WTC11 (cell line): ENCODE measurements at regions not wholly inside any gene's neighbourhood (a gene's known extent, or its start where the extent isn't known, plus 50 kb on each side); places are given as distances from the start of the nearest gene placed in this dataset.

Experiments
- ATAC-seq: fragments of 200-7000 bp; cut with Tn5 transposase; 2 replicates; pipeline ENCODE4 v1.10.0; 2021; ENCODE audit warnings: mild to moderate bottlenecking, moderate library complexity
- CTCF ChIA-PET: fragments of 300-600 bp; sonication (Branson Sonifier 250); formaldehyde crosslinking; loops from one replicate; lab custom pipeline; 2021; ENCODE audit warnings: antibody characterized with exemption; lab: Charles Lee
- POLR2A ChIA-PET: fragments of 350-600 bp; sonication (Branson Sonifier 250); formaldehyde crosslinking; loops from one replicate; lab custom pipeline; 2021; ENCODE audit warnings: antibody characterized with exemption; lab: Charles Lee
- DNase-seq: peaks from one replicate; pipeline ENCODE4 v3.0.0; 2021; ENCODE audit warnings: low spot score
- H3K27ac Mint-ChIP-seq: 2 replicates; pipeline ENCODE4 v1.8.0; 2021; ENCODE audit warnings: mixed read lengths
- H3K27me3 Mint-ChIP-seq: 2 replicates; pipeline ENCODE4 v1.8.0; 2021; ENCODE audit warnings: low read depth, mild to moderate bottlenecking, moderate library complexity, mixed read lengths
- H3K36me3 Mint-ChIP-seq: 2 replicates; pipeline ENCODE4 v1.8.0; 2021; ENCODE audit warnings: mixed read lengths
- H3K4me1 Mint-ChIP-seq: 2 replicates; pipeline ENCODE4 v1.8.0; 2022; ENCODE audit warnings: mixed read lengths
- H3K4me3 Mint-ChIP-seq: 2 replicates; pipeline ENCODE4 v1.8.0; 2021; ENCODE audit warnings: mild to moderate bottlenecking, moderate library complexity, mixed read lengths
- H3K9me3 Mint-ChIP-seq: 2 replicates; pipeline ENCODE4 v1.8.0; 2021; ENCODE audit warnings: mixed read lengths
- CREB1 ChIP-seq: sonication (generic); formaldehyde crosslinking; IDR thresholded peaks from 2 replicates; pipeline ENCODE4 v1.8.0; 2023; ENCODE audit warnings: mild to moderate bottlenecking, missing genetic modification reagents
- FOXP1 ChIP-seq: sonication (generic); formaldehyde crosslinking; IDR thresholded peaks from 2 replicates; pipeline ENCODE4 v1.8.0; 2022; ENCODE audit warnings: missing genetic modification reagents, mild to moderate bottlenecking, moderate library complexity, borderline replicate concordance
- GABPB1 ChIP-seq: sonication (generic); formaldehyde crosslinking; IDR thresholded peaks from 2 replicates; pipeline ENCODE4 v1.8.1; 2023; ENCODE audit warnings: mild to moderate bottlenecking, missing genetic modification reagents
- GTF2I ChIP-seq: fragments of 250-450 bp; sonication (Bioruptor Pico); conservative IDR thresholded peaks from 2 replicates; pipeline ENCODE4 v1.4.0; 2021; ENCODE audit warnings: mild to moderate bottlenecking
- IRF2 ChIP-seq: sonication (generic); formaldehyde crosslinking; IDR thresholded peaks from 2 replicates; pipeline ENCODE4 v1.8.0; 2022; ENCODE audit warnings: low read depth, missing genetic modification reagents, borderline replicate concordance
- NFYB ChIP-seq: sonication (generic); formaldehyde crosslinking; conservative IDR thresholded peaks from 2 replicates; pipeline ENCODE4 v1.8.0; 2022; ENCODE audit warnings: low read depth, missing genetic modification reagents
- SMAD3 ChIP-seq: sonication (generic); formaldehyde crosslinking; IDR thresholded peaks from 2 replicates; pipeline ENCODE4 v1.8.0; 2022; ENCODE audit warnings: missing genetic modification reagents, mild to moderate bottlenecking, borderline replicate concordance
- SMAD4 ChIP-seq: sonication (generic); formaldehyde crosslinking; IDR thresholded peaks from 2 replicates; pipeline ENCODE4 v1.8.0; 2022; ENCODE audit warnings: mild to moderate bottlenecking, missing genetic modification reagents
- TEAD1 ChIP-seq: sonication (generic); formaldehyde crosslinking; IDR thresholded peaks from 2 replicates; pipeline ENCODE4 v1.8.0; 2022; ENCODE audit warnings: mild to moderate bottlenecking, missing genetic modification reagents
- TP53 ChIP-seq: sonication (generic); formaldehyde crosslinking; IDR thresholded peaks from 2 replicates; pipeline ENCODE4 v1.8.1; 2023; ENCODE audit warnings: mild to moderate bottlenecking, missing genetic modification reagents
- ZBTB21 ChIP-seq: sonication (generic); formaldehyde crosslinking; IDR thresholded peaks from 2 replicates; pipeline ENCODE4 v1.8.1; 2023; ENCODE audit warnings: mild to moderate bottlenecking, missing genetic modification reagents, borderline replicate concordance
- ZNF219 ChIP-seq: sonication (generic); formaldehyde crosslinking; IDR thresholded peaks from 2 replicates; pipeline ENCODE4 v1.8.0; 2023; ENCODE audit warnings: missing genetic modification reagents, mild to moderate bottlenecking, borderline replicate concordance
- ZNF396 ChIP-seq: fragments of 250-450 bp; sonication (Bioruptor Pico); IDR thresholded peaks from 2 replicates; pipeline ENCODE4 v1.8.0; 2021; ENCODE audit warnings: mild to moderate bottlenecking, moderate library complexity, borderline replicate concordance
- TF ChIP-seq, protein P1 (sequence below): sonication (generic); formaldehyde crosslinking; IDR thresholded peaks from 2 replicates; pipeline ENCODE4 v1.8.1; 2023; ENCODE audit warnings: mild to moderate bottlenecking, moderate library complexity, missing genetic modification reagents
- TF ChIP-seq, protein P2 (sequence below): fragments of 250-450 bp; sonication (Bioruptor Pico); IDR thresholded peaks from 2 replicates; pipeline ENCODE4 v1.9.0; 2021; ENCODE audit warnings: mild to moderate bottlenecking, borderline replicate concordance
- TF ChIP-seq, protein P3 (sequence below): sonication (generic); formaldehyde crosslinking; IDR thresholded peaks from 2 replicates; pipeline ENCODE4 v1.8.0; 2022; ENCODE audit warnings: missing genetic modification reagents
- TF ChIP-seq, protein P4 (sequence below): fragments of 250-450 bp; sonication (Bioruptor Pico); IDR thresholded peaks from 2 replicates; pipeline ENCODE4 v1.9.0; 2021; ENCODE audit warnings: mild to moderate bottlenecking
- TF ChIP-seq, protein P5 (sequence below): fragments of 250-450 bp; sonication (Bioruptor Pico); IDR thresholded peaks from 2 replicates; pipeline ENCODE4 v1.9.0; 2021; ENCODE audit warnings: moderate library complexity, mild to moderate bottlenecking, inconsistent platforms, borderline replicate concordance
- TF ChIP-seq, protein P6 (sequence below): sonication (generic); formaldehyde crosslinking; IDR thresholded peaks from 2 replicates; pipeline ENCODE4 v1.8.0; 2023; ENCODE audit warnings: missing genetic modification reagents, mild to moderate bottlenecking, borderline replicate concordance
- TF ChIP-seq, protein P7 (sequence below): sonication (generic); formaldehyde crosslinking; IDR thresholded peaks from 2 replicates; pipeline ENCODE4 v1.8.0; 2022; ENCODE audit warnings: mild to moderate bottlenecking, missing genetic modification reagents

DNA sequence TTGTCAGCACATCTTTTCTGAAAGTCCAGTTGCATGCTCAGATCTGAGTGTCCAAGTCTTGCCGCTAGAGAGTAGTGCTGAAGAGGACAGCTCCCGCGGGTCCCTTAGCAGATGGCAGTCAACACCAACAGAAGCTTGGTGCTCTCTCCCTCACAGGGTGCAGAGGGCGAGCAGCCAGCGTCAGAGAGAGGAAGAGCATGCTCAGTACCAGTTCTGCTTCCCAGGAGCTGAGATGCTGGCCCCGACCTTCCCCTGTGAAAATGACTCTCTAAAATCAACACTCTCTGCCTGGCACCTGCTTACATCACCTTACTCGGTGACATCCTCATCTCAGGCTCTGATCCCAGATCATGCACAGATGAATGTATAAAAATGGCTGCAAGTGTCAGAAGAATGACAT lies 86.0 kb upstream of the TWIST2 start:
- H3K9me3 Mint-ChIP-seq = no peaks in the 10 kb centered on the region
- no peak overlapping the region for H3K4me3 Mint-ChIP-seq
- ATAC-seq = peak; percentile 81
- no peaks in the 10 kb centered on the region for H3K36me3 Mint-ChIP-seq
- no peak overlapping the region for H3K27ac Mint-ChIP-seq
- CTCF ChIA-PET = interaction anchor here (1.1 kb wide), 1 partner anchor 23 kb away, joined by 3 read pairs; no protein-coding TSS in a partner anchor
- H3K27me3 Mint-ChIP-seq = peaks cover 2% of the 10 kb centered on the region; the same call in 1 of the 2 replicates
- TF ChIP-seq, protein P1, sequence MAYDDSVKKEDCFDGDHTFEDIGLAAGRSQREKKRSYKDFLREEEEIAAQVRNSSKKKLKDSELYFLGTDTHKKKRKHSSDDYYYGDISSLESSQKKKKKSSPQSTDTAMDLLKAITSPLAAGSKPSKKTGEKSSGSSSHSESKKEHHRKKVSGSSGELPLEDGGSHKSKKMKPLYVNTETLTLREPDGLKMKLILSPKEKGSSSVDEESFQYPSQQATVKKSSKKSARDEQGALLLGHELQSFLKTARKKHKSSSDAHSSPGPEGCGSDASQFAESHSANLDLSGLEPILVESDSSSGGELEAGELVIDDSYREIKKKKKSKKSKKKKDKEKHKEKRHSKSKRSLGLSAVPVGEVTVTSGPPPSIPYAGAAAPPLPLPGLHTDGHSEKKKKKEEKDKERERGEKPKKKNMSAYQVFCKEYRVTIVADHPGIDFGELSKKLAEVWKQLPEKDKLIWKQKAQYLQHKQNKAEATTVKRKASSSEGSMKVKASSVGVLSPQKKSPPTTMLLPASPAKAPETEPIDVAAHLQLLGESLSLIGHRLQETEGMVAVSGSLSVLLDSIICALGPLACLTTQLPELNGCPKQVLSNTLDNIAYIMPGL = no peak
- TF ChIP-seq, protein P2, sequence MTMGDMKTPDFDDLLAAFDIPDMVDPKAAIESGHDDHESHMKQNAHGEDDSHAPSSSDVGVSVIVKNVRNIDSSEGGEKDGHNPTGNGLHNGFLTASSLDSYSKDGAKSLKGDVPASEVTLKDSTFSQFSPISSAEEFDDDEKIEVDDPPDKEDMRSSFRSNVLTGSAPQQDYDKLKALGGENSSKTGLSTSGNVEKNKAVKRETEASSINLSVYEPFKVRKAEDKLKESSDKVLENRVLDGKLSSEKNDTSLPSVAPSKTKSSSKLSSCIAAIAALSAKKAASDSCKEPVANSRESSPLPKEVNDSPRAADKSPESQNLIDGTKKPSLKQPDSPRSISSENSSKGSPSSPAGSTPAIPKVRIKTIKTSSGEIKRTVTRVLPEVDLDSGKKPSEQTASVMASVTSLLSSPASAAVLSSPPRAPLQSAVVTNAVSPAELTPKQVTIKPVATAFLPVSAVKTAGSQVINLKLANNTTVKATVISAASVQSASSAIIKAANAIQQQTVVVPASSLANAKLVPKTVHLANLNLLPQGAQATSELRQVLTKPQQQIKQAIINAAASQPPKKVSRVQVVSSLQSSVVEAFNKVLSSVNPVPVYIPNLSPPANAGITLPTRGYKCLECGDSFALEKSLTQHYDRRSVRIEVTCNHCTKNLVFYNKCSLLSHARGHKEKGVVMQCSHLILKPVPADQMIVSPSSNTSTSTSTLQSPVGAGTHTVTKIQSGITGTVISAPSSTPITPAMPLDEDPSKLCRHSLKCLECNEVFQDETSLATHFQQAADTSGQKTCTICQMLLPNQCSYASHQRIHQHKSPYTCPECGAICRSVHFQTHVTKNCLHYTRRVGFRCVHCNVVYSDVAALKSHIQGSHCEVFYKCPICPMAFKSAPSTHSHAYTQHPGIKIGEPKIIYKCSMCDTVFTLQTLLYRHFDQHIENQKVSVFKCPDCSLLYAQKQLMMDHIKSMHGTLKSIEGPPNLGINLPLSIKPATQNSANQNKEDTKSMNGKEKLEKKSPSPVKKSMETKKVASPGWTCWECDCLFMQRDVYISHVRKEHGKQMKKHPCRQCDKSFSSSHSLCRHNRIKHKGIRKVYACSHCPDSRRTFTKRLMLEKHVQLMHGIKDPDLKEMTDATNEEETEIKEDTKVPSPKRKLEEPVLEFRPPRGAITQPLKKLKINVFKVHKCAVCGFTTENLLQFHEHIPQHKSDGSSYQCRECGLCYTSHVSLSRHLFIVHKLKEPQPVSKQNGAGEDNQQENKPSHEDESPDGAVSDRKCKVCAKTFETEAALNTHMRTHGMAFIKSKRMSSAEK (CRISPR knock-in tag) = no peak
- TF ChIP-seq GTF2I (CRISPR knock-in tag) (no peak), TP53 (no peak), CREB1 (CRISPR knock-in tag) (no peak), ZNF219 (CRISPR knock-in tag) (no peak), ZBTB21 (CRISPR knock-in tag) (no peak), ZNF396 (CRISPR knock-in tag) (no peak), SMAD3 (no peak), NFYB (CRISPR knock-in tag) (no peak)
- TF ChIP-seq, protein P3, sequence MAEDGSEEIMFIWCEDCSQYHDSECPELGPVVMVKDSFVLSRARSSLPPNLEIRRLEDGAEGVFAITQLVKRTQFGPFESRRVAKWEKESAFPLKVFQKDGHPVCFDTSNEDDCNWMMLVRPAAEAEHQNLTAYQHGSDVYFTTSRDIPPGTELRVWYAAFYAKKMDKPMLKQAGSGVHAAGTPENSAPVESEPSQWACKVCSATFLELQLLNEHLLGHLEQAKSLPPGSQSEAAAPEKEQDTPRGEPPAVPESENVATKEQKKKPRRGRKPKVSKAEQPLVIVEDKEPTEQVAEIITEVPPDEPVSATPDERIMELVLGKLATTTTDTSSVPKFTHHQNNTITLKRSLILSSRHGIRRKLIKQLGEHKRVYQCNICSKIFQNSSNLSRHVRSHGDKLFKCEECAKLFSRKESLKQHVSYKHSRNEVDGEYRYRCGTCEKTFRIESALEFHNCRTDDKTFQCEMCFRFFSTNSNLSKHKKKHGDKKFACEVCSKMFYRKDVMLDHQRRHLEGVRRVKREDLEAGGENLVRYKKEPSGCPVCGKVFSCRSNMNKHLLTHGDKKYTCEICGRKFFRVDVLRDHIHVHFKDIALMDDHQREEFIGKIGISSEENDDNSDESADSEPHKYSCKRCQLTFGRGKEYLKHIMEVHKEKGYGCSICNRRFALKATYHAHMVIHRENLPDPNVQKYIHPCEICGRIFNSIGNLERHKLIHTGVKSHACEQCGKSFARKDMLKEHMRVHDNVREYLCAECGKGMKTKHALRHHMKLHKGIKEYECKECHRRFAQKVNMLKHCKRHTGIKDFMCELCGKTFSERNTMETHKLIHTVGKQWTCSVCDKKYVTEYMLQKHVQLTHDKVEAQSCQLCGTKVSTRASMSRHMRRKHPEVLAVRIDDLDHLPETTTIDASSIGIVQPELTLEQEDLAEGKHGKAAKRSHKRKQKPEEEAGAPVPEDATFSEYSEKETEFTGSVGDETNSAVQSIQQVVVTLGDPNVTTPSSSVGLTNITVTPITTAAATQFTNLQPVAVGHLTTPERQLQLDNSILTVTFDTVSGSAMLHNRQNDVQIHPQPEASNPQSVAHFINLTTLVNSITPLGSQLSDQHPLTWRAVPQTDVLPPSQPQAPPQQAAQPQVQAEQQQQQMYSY (CRISPR knock-in tag) = no peak
- TF ChIP-seq, protein P4, sequence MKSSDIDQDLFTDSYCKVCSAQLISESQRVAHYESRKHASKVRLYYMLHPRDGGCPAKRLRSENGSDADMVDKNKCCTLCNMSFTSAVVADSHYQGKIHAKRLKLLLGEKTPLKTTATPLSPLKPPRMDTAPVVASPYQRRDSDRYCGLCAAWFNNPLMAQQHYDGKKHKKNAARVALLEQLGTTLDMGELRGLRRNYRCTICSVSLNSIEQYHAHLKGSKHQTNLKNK (CRISPR knock-in tag) = no peak
- TF ChIP-seq, protein P5, sequence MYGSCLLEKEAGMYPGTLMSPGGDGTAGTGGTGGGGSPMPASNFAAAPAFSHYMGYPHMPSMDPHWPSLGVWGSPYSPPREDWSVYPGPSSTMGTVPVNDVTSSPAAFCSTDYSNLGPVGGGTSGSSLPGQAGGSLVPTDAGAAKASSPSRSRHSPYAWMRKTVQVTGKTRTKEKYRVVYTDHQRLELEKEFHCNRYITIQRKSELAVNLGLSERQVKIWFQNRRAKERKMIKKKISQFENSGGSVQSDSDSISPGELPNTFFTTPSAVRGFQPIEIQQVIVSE = no peak
- TF ChIP-seq, all 79 proteins: peak for 0
- POLR2A ChIA-PET = no interaction called here
- peaks cover 4% of the 10 kb centered on the region; the same call in 1 of the 2 replicates for H3K4me1 Mint-ChIP-seq
- peak; percentile 41 for DNase-seq

DNA sequence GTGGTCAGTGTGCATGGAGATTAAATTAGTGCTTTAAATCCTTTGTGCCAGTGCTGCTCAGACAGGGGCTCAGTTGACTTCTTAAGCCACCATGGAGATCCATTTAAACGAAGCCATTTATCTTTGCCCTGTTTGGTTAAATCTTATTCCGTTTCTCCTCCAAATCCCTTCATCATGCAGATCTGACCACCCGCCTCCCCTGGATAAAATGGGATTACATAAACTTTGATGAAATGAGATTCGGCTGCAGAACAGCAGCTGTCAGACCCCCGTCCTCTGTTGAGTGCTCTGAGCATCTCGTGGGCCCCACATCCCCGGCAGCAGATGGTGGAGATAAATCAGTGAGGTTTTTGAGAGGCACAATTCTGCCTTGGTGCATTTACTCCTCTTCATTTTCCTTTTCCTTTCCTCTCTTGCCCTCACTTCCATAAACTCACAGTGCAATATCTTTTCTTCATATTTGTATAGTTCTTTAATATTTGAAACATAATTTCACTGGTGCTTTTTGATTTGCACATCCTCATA lies 84.4 kb upstream of the TWIST2 start:
- peaks cover 2% of the 10 kb centered on the region; the same call in 1 of the 2 replicates for H3K27me3 Mint-ChIP-seq
- no peak for DNase-seq
- TF ChIP-seq SMAD4 (CRISPR knock-in tag) = no peak
- TF ChIP-seq FOXP1 = no peak
- TF ChIP-seq, protein P6, sequence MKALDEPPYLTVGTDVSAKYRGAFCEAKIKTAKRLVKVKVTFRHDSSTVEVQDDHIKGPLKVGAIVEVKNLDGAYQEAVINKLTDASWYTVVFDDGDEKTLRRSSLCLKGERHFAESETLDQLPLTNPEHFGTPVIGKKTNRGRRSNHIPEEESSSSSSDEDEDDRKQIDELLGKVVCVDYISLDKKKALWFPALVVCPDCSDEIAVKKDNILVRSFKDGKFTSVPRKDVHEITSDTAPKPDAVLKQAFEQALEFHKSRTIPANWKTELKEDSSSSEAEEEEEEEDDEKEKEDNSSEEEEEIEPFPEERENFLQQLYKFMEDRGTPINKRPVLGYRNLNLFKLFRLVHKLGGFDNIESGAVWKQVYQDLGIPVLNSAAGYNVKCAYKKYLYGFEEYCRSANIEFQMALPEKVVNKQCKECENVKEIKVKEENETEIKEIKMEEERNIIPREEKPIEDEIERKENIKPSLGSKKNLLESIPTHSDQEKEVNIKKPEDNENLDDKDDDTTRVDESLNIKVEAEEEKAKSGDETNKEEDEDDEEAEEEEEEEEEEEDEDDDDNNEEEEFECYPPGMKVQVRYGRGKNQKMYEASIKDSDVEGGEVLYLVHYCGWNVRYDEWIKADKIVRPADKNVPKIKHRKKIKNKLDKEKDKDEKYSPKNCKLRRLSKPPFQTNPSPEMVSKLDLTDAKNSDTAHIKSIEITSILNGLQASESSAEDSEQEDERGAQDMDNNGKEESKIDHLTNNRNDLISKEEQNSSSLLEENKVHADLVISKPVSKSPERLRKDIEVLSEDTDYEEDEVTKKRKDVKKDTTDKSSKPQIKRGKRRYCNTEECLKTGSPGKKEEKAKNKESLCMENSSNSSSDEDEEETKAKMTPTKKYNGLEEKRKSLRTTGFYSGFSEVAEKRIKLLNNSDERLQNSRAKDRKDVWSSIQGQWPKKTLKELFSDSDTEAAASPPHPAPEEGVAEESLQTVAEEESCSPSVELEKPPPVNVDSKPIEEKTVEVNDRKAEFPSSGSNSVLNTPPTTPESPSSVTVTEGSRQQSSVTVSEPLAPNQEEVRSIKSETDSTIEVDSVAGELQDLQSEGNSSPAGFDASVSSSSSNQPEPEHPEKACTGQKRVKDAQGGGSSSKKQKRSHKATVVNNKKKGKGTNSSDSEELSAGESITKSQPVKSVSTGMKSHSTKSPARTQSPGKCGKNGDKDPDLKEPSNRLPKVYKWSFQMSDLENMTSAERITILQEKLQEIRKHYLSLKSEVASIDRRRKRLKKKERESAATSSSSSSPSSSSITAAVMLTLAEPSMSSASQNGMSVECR = no peak
- no peak for TF ChIP-seq GABPB1
- TF ChIP-seq, protein P7, sequence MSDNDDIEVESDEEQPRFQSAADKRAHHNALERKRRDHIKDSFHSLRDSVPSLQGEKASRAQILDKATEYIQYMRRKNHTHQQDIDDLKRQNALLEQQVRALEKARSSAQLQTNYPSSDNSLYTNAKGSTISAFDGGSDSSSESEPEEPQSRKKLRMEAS = no peak
- TF ChIP-seq TEAD1 (CRISPR knock-in tag) = no peak
- no peak for TF ChIP-seq IRF2 (CRISPR knock-in tag)

More for the DNA sequence above, 84.4 kb upstream of the TWIST2 start:
- Mint-ChIP-seq H3K9me3 (no peaks in the 10 kb centered on the region), H3K4me1 (peaks cover 4% of the 10 kb centered on the region; the same call in 1 of the 2 replicates), H3K27ac (no peak overlapping the region), H3K4me3 (no peak overlapping the region), H3K36me3 (no peaks in the 10 kb centered on the region)
- POLR2A ChIA-PET = no interaction called here
- CTCF ChIA-PET = no interaction called here
- no peak for ATAC-seq
